ENCODE measurements at regions not wholly inside any gene's neighbourhood (a gene's known extent, or its start where the extent isn't known, plus 50 kb on each side); places are given as distances from the start of the nearest gene placed in this dataset.

DNA sequence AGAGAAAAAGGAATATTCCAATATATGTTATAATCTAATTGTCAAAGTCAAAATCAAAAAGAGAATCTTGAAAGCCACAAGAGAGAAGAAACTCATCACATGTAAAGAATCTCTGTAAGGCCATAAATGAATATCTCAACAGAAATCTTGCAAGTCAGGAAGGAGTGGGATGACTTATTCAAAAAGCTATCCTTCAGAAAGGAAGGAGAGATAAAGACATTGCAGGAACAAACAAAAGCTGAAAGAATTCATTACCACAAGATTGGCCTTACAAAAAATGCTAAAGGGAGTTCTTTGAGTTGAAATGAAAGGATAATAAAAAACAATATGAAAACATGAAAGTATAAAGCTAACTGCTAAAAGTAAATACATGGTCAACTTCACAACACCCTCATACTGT lies 286.8 kb downstream of the LRIG3 start:
- TF ChIP-seq, protein P1, sequence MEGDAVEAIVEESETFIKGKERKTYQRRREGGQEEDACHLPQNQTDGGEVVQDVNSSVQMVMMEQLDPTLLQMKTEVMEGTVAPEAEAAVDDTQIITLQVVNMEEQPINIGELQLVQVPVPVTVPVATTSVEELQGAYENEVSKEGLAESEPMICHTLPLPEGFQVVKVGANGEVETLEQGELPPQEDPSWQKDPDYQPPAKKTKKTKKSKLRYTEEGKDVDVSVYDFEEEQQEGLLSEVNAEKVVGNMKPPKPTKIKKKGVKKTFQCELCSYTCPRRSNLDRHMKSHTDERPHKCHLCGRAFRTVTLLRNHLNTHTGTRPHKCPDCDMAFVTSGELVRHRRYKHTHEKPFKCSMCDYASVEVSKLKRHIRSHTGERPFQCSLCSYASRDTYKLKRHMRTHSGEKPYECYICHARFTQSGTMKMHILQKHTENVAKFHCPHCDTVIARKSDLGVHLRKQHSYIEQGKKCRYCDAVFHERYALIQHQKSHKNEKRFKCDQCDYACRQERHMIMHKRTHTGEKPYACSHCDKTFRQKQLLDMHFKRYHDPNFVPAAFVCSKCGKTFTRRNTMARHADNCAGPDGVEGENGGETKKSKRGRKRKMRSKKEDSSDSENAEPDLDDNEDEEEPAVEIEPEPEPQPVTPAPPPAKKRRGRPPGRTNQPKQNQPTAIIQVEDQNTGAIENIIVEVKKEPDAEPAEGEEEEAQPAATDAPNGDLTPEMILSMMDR (conservative IDR thresholded peaks at IDR 0.05; ENCODE audit: low read depth), result no peak
- POLR2A ChIA-PET (ENCODE audit: low non-redundant PET), result no interaction called here
- CTCF ChIA-PET, result interaction anchor here (0.7 kb wide), 2 partner anchors 534 to 556 kb away, joined by 3 read pairs; no protein-coding TSS in a partner anchor
- DNase-seq (ENCODE audit: low spot score), result no peak
- H3K27ac ChIP-seq, result no peak overlapping the region

GRCh38 chr12:58639318-58639934 lies 280.9 kb downstream of the LRIG3 start:
- no peak for DNase-seq (ENCODE audit: low spot score)
- no peak overlapping the region for H3K27ac ChIP-seq
- CTCF ChIA-PET, result no interaction called here
- TF ChIP-seq, protein P1 (conservative IDR thresholded peaks at IDR 0.05; ENCODE audit: low read depth), result no peak
- POLR2A ChIA-PET (ENCODE audit: low non-redundant PET), result no interaction called here

GRCh38 chr12:58640314-58640713 lies 280.0 kb downstream of the LRIG3 start:
- ChIA-PET CTCF (no interaction called here), POLR2A (ENCODE audit: low non-redundant PET) (no interaction called here)
- H3K27ac ChIP-seq, result no peak overlapping the region

GRCh38 chr12:58645946-58646345 lies 274.4 kb downstream of the LRIG3 start:
- ChIA-PET POLR2A (ENCODE audit: low non-redundant PET) (no interaction called here), CTCF (interaction anchor here (0.7 kb wide), 1 partner anchor 339 kb away, joined by 6 read pairs; no protein-coding TSS in a partner anchor)
- DNase-seq (ENCODE audit: low spot score), result no peak
- no peak overlapping the region for H3K27ac ChIP-seq
- TF ChIP-seq, protein P1 (conservative IDR thresholded peaks at IDR 0.05; ENCODE audit: low read depth), result no peak

More at GRCh38 chr12:58640314-58640713, 280.0 kb downstream of the LRIG3 start:
- no peak for DNase-seq (ENCODE audit: low spot score)
- TF ChIP-seq, protein P1 (conservative IDR thresholded peaks at IDR 0.05; ENCODE audit: low read depth), result no peak

- POLR2A ChIA-PET (ENCODE audit: low non-redundant PET), result no interaction called here
- TF ChIP-seq, protein P1 (conservative IDR thresholded peaks at IDR 0.05; ENCODE audit: low read depth), result no peak
- CTCF ChIA-PET, result interaction anchor here (0.6 to 1.2 kb wide), 5 partner anchors 10 to 745 kb away, joined by 3 to 5 read pairs (median 3); no protein-coding TSS in a partner anchor
- DNase-seq (ENCODE audit: low spot score), result no peak
- H3K27ac ChIP-seq, result no peak overlapping the region
These were observed 272.8 kb downstream of the LRIG3 start for GRCh38 chr12:58647495-58647894.

- CTCF ChIA-PET, result interaction anchor here (1.1 to 1.2 kb wide), 2 partner anchors 9 to 108 kb away, joined by 3 read pairs; no protein-coding TSS in a partner anchor
These were observed 272.1 kb downstream of the LRIG3 start for GRCh38 chr12:58648176-58648575.

More at GRCh38 chr12:58648176-58648575, 272.1 kb downstream of the LRIG3 start:
- H3K27ac ChIP-seq, result no peak overlapping the region
- POLR2A ChIA-PET (ENCODE audit: low non-redundant PET), result no interaction called here
- TF ChIP-seq, protein P1 (conservative IDR thresholded peaks at IDR 0.05; ENCODE audit: low read depth), result no peak
- no peak for DNase-seq (ENCODE audit: low spot score)

Data from RWPE1 (cell line).